G401 (cell line): ENCODE measurements at regions not wholly inside any gene's neighbourhood (a gene's known extent, or its start where the extent isn't known, plus 50 kb on each side); places are given as distances from the start of the nearest gene placed in this dataset.
"Not testable (repeated sequence)": the region's sequence is repeated elsewhere in the genome, so short reads cannot be mapped to it uniquely, and the experiment has no call there.

Experiments
- DNase-seq: peaks from one replicate; pipeline ENCODE4 v3.0.0-alpha.2; 2015; ENCODE audit warnings: low spot score
- in situ Hi-C: cut with HindIII; loops from 2 replicates; pipeline ENCODE4 v1.10.0; 2016; ENCODE audit warnings: low sequenced_read_pairs, mixed read lengths

DNA sequence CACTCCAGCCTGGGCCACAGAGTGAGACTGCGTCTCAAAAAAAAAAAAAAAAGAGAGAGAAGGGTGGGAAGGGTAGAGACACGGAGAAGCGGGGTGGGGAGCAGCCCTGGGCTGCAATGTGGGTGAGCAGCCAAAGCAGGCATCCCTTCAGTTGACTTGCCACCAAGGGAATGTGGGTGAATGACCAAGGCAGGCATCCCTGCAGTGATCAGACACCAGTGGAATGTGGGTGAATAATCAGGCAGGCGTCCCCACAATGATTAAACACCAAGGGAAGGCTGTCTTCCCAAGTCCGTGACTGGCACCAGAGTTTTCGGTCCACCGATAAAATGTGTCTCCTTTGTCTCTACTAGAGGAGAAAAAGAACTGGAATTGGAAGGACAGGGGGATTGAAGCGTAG, 69.0 kb upstream of the EZR start:
- in situ Hi-C loops, DNase-seq: not testable (repeated sequence)

DNA sequence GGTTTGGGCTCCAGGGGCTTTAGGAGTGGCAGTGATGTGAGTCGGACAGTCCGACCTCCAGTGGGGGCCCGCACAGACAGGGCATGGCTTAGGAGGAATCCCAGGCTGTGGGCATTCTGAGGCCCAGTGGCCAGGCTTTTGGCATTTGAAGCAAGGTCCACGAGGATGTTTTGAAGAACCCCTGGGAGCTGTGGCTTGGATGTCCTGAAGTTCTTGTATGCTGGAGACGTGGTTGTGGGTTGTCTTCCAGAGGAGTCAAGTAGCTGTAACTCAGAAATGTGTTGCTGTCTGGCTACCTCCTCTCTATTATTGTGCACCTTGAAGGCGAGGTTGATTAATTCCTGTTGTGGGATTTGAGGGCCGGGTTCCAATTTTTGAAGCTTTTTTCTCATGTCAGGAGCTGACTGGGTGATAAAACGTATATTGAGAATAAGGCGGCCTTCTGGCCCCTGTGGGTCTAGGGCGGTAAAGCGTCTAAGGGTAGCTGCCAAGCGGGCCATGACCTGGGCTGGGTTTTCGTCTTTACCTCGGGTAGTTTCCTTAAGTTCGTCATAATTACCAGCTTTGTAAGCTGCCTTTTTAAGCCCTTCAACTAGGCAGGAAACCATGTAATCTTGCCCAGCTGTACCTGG, 67.3 kb upstream of the EZR start:
- DNase-seq, in situ Hi-C loops: not testable (repeated sequence)

DNA sequence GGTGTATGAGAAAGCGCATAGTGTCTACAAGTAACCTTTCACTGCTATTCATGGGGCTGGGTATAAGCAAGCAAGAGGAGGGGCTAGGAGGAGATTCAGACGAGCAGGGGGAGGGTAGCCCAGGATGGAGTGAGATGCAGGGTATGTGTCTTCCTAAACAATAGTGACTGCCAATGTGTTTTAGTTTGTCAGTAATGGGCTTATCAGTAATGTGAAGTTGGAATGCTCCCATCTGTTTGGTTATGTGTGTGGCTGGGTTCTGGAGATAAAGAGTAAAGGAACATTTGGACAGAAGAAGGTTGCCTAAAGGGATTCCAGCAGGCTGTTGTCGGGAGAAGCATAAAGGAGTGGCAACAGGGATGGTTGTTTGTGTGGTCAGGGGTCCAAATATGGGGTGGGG, 62.7 kb upstream of the EZR start:
- in situ Hi-C loops, DNase-seq: not testable (repeated sequence)

DNA sequence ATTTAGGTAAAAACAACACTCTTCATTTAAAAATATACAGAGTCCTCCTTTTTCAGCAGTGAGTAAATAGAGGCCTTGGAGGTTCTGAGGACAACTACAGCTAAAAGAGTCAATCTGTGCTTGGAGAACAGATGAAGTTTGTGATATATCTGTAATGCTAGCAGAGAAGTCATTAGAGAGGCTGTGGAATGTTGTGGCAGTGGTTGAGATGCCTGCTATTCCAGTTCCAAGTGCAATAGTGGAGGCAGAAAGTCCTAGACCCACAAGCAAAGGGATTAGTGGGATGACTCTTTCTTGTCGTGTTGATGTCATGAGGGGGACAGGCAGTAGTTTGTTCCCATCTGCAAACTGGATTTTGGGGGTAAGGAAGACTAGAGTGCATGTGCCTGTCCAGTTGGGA, 62.1 kb upstream of the EZR start:
- DNase-seq, in situ Hi-C loops: not testable (repeated sequence)

DNA sequence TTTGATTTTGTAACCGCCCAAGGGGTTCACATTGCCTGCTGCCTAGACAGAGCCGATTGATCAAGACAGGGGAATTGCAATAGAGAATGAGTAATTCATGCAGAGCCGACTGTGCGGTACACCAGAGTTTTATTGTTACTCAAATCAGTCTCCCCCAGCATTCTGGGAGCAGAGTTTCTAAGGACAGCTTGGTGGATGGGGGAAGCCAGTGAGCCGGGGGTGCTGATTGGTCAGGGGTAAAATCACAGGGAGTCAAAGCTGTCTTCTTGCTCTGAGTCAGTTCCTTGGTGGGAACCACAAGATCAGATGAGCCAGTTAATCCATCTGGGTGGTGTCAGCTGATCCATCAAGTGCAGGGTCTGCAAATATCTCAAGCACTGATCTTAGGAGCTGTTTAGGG, 60.0 kb upstream of the EZR start:
- in situ Hi-C loops = no loop called here
- DNase-seq = no peak

DNA sequence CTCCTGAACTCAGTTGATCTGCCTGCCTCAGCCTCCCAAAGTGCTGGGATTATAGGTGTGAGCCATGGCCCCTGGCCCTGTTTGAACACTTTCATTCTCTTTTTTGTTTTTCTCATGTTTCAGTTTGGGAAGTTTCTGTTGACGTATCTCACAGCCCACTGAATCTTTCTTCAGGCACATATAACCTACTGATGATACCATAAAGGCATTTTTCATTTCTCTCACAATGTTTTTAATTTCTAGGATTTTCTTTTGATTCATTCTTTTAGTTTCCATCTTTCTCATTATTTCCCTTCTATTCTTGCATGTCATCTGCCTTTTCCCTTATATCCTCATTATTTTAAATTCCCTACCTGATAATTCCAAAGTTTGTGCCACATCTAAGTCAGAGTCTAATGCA, 58.5 kb upstream of the EZR start:
- in situ Hi-C loops = no loop called here
- no peak for DNase-seq

DNA sequence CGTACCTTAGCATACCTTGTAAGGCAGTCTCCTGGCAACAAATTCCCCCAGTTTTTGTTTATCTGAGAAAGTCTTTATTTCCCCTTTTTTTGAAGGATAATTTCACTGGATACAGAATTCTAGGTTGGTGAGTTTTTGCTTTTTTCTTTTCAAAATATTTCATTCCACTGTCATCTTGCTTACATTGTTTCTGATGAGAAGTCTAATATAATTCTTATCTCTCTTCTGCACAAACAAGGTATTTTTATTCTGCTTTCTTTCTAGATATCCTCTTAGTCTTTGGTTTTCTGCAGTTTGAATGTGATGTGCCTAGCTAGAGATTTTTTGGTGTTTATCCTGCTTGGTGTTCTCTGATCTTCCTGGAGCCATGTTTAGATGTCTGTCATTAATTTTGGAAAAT, 57.7 kb upstream of the EZR start:
- in situ Hi-C loops = no loop called here
- no peak for DNase-seq

DNA sequence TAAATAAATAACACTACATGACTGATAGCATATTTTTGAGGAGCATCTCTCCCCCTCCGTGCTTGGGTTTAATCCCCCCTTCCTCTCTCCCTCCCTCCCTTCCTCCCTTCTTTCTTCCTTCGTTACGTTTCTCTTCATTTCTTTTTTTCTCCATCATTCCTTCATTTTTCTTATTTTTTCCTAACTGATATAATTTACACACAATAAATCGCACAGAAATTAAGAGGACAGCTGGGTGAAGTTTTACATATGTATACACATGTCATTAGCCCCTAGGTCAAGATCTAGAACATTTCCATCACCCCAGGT, 51.4 kb upstream of the EZR start:
- DNase-seq = no peak
- in situ Hi-C loops = no loop called here

DNA sequence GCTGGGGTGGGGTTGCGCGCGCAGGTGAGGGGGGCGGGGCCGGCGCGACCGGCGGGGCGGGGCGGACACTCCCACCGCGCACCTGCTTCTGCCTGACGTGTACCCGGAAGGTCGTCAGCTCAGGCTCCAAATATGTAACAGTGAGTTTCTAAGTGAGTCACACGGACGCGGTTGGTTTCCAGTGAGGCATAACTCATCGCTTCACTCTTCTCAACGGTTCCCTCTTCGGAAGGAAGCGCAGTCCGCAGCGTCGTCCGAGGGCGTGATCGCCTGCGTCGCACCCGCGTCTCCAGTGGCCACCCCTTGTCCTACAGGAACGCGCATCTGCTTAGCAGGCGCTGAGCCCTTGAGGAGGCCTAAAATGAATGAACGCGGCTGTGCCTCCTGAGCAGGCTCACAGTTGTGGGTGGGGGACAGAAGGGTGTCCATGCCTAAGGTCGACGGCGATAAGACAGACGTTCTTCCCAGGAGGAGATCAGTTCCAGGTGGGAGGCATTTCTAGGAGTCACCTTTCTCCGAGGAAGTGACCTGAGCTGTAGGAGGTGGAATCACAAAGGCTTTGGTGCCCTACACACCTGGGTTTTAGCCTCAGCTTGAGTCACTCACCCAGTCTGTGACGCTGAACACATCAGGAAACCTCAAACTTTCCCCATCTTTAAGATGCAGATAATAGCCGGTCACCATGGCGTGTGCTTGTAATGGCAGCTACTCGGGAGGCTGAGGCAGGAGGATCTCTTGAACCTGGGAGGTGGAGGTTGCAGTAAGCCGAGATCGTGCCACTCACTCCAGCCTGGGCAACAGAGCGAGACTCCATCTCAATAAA, 50.9 kb upstream of the EZR start:
- DNase-seq = no peak
- in situ Hi-C loops = no loop called here

DNA sequence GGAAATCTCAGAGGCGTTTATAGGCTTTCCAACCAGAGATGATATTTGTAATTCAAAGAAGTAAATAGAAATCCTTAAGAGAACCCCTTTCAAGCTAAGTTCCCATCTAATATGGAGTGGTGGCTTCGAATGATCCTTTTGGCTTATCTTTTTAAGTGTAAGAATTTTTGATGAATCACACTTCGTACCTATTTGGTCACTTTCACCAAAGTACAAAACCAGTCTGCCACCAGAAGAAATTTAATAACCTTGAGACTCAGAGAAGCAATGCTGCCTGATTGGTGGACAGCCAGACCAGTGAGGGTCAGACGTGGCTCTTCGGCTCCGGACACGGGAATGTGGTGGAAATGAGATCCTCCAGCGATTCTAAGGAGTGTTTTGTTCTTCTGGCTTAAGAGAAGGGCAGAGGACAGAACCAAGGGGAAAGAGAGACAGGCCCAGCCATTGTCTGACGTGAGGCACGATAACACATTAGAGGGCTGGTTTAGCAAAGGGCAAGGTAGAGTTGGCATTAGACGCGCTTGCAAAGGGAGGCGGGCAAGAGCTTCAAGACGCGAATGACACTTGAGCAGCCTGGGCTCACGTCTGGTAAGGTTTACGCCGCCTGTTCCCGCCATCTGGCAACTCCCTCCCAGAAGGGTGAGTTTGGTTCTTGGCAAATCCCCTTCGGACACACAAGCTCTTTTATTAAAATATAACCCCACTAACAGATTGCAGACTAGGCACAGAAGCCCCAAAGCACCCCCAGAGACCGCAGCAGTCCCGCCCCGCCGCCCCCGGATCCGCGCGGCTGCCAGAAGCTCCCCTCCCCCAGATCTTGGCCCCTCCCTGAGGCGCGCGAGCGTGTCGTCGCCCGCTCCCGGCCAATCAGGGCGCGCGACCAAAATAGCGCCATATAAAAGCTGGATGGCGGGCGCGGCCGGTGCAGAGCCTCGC, 50.0 kb upstream of the EZR start:
- peak; percentile 67 for DNase-seq
- in situ Hi-C loops = no loop called here
